ENCODE measurements at regions not wholly inside any gene's neighbourhood (a gene's known extent, or its start where the extent isn't known, plus 50 kb on each side); places are given as distances from the start of the nearest gene placed in this dataset.

- ATAC-seq: no peak
- TF ChIP-seq ARNTL (CRISPR knock-in tag; IDR thresholded peaks at IDR 0.05; ENCODE audit: borderline replicate concordance, low read depth): no peak
- TF ChIP-seq CSRNP3 (CRISPR knock-in tag; IDR thresholded peaks at IDR 0.05): no peak
- no peak for TF ChIP-seq ESRRG (CRISPR knock-in tag; IDR thresholded peaks at IDR 0.05)
Measured at GRCh38 chr1:58310881-58311280, 235.6 kb downstream of the OMA1 start.

- TF ChIP-seq ZNF70 (CRISPR knock-in tag; IDR thresholded peaks at IDR 0.05) (no peak), ZNF565 (CRISPR knock-in tag; conservative IDR thresholded peaks at IDR 0.05; ENCODE audit: low read depth) (no peak), ZFP30 (CRISPR knock-in tag; IDR thresholded peaks at IDR 0.05) (no peak), ZFP3 (CRISPR knock-in tag; IDR thresholded peaks at IDR 0.05) (no peak), ARNTL (CRISPR knock-in tag; IDR thresholded peaks at IDR 0.05; ENCODE audit: borderline replicate concordance, low read depth) (no peak), TSHZ2 (CRISPR knock-in tag; IDR thresholded peaks at IDR 0.05) (no peak), PPARA (CRISPR knock-in tag; IDR thresholded peaks at IDR 0.05; ENCODE audit: borderline replicate concordance) (no peak), BACH2 (CRISPR knock-in tag; IDR thresholded peaks at IDR 0.05; ENCODE audit: borderline replicate concordance) (no peak), TOX (CRISPR knock-in tag; IDR thresholded peaks at IDR 0.05; ENCODE audit: borderline replicate concordance) (no peak), ISL1 (CRISPR knock-in tag; IDR thresholded peaks at IDR 0.05) (no peak), TCF4 (CRISPR knock-in tag; IDR thresholded peaks at IDR 0.05; ENCODE audit: borderline replicate concordance) (no peak)
- ATAC-seq: no peak
Measured at GRCh38 chr1:58310469-58310868, 236.1 kb downstream of the OMA1 start.

GRCh38 chr1:58308206-58308605 lies 238.3 kb downstream of the OMA1 start:
- no peak for TF ChIP-seq CSRNP3 (CRISPR knock-in tag; IDR thresholded peaks at IDR 0.05)
- no peak for TF ChIP-seq SNAI2 (CRISPR knock-in tag; IDR thresholded peaks at IDR 0.05)
- no peak for TF ChIP-seq ARNTL (CRISPR knock-in tag; IDR thresholded peaks at IDR 0.05; ENCODE audit: borderline replicate concordance, low read depth)
- no peak for TF ChIP-seq RARB (CRISPR knock-in tag; IDR thresholded peaks at IDR 0.05)
- no peak for TF ChIP-seq ZNF8 (CRISPR knock-in tag; IDR thresholded peaks at IDR 0.05)
- no peak for ATAC-seq

DNA sequence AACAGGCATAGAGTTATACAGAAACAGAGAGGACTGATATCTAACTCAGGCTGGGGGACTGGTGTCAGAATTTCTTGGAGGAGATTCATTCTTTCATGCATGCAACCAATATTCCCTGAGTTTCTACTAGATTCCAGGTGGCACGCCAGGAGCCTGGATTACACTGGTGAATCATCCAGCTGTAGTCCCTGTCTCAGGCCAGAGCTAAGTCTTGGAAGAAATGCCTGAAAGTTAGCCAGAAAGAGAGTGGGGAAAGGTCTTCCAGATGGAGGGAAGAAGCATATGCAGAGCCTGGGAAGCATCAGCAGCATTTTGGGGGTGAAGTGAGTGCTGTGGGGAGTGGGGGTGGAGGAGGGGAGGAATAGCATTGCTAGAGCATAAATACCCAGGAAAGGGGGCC lies 239.1 kb downstream of the OMA1 start:
- no peak for ATAC-seq
- no peak for TF ChIP-seq BACH2 (CRISPR knock-in tag; IDR thresholded peaks at IDR 0.05; ENCODE audit: borderline replicate concordance)
- TF ChIP-seq TOX (CRISPR knock-in tag; IDR thresholded peaks at IDR 0.05; ENCODE audit: borderline replicate concordance): no peak
- TF ChIP-seq TCF4 (CRISPR knock-in tag; IDR thresholded peaks at IDR 0.05; ENCODE audit: borderline replicate concordance): no peak
- no peak for TF ChIP-seq ZNF565 (CRISPR knock-in tag; conservative IDR thresholded peaks at IDR 0.05; ENCODE audit: low read depth)
- TF ChIP-seq RARB (CRISPR knock-in tag; IDR thresholded peaks at IDR 0.05): no peak
- TF ChIP-seq ISL1 (CRISPR knock-in tag; IDR thresholded peaks at IDR 0.05): no peak
- no peak for TF ChIP-seq ZNF70 (CRISPR knock-in tag; IDR thresholded peaks at IDR 0.05)

DNA sequence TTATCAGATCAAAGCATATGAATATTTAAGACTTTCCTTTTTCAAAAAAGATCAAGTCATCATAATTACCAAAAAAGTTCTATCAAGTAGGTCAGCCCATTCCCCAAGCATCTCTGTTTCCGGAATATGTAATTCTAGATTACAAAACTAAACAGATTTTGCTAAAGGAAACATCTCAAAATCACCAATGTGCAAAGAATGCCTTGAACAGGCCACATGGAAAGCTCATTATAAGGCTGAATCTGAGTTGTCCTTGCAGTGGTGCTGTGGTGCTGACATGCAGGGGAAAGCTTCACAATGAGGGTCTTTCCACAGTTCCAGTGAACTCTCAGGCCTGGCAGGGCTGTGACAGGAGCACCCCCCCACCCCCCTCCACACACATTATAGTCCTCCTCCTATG lies 240.9 kb downstream of the OMA1 start:
- no peak for ATAC-seq

More for the DNA sequence above, 240.9 kb downstream of the OMA1 start:
- TF ChIP-seq CSRNP3 (CRISPR knock-in tag; IDR thresholded peaks at IDR 0.05) (no peak), CREB5 (CRISPR knock-in tag; IDR thresholded peaks at IDR 0.05; ENCODE audit: low read depth) (no peak), ZFP3 (CRISPR knock-in tag; IDR thresholded peaks at IDR 0.05) (no peak), SNAI2 (CRISPR knock-in tag; IDR thresholded peaks at IDR 0.05) (no peak), RARB (CRISPR knock-in tag; IDR thresholded peaks at IDR 0.05) (no peak)
